GM19397 (cell line): ENCODE measurements at regions not wholly inside any gene's neighbourhood (a gene's known extent, or its start where the extent isn't known, plus 50 kb on each side); places are given as distances from the start of the nearest gene placed in this dataset.
"Not testable (repeated sequence)": the region's sequence is repeated elsewhere in the genome, so short reads cannot be mapped to it uniquely, and the experiment has no call there.

Source experiments
- ATAC-seq: cut with Tn5 transposase; IDR thresholded peaks from one replicate; pipeline ENCODE4 v1.9.1; 2021; ENCODE audit warnings: mild to moderate bottlenecking, moderate library complexity; ENCODE audit not compliant: unreplicated experiment

GRCh38 chr12:25855716-25856115 lies 102.8 kb upstream of the RASSF8 start:
- ATAC-seq, result no peak

DNA sequence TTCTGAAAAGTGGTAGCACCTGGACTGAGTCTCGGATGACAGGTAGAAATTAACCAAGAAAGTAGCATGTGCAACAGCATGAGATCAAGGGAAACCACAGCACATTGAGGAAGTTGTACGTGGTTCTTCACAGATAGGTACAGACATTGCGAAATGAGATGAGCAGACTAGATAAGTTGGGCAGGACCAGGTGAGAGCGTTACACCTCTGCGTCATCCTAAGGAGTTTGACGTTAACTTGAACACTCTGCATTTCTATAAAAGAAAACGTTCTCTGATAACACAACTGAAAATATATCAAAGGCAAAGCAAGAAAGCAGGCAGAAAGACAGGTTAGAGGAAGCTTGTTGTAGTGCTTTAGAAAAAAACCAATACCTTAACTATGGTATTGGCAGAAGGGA lies 98.5 kb upstream of the RASSF8 start:
- no peak for ATAC-seq

GRCh38 chr12:25861226-25861625 lies 97.3 kb upstream of the RASSF8 start:
- no peak for ATAC-seq

- no peak for ATAC-seq
Observed at GRCh38 chr12:25864306-25865276, 93.9 kb upstream of the RASSF8 start.

DNA sequence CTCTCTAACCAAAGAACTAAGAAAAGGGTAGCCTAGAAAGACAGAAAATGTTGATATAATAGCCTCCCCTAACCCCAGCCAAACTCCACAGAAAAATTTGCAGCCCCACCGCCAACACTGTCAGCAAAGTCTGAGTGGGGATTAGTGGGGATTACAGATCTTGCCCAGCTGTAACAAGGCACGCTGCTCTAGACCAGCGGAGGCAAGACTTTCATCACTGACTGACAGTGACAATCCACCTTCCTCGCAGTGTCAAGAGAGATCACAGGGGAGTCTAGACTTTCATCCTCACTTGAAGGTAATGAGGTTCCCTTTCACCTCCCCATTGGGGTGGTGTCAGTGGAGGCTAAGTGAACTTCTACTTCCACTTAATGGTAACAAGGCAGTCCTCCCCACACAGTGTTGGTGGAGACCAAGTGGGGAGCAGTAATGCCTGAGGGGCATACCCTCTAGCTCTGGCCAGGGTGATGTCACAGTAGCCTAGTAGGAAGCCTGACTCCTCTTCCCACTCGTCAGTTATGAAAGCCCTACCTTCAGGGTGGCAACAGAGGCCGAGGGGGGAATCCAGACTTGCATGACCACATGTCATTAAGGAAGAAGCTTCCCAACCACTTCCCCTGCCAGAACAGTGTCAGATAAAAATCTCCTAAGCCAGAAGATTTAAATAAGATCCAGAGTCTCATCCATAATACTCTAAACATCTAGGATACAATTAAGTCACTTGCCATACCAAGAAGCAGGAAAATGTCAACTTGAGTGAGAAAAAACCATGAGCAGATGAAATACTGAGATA lies 91.7 kb upstream of the RASSF8 start:
- ATAC-seq, result no peak

DNA sequence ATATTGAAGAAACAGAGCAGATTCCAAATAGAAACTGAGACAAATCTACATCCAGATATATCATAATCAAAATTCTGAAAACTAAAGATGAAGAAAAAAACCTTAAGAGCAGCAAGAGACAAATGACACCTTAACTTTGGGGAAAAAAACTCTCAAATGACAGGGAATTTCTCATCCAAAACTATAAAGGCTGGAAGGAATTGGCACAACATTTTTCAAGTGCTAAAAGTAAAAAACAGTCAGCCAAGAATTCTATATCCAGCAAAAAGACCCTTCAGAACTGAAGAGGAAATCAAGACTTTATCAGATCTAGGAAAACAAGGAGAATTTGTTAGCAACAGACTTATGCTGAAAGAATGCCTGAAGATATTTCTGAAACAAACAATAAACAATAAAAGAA lies 90.3 kb upstream of the RASSF8 start:
- ATAC-seq, result no peak

DNA sequence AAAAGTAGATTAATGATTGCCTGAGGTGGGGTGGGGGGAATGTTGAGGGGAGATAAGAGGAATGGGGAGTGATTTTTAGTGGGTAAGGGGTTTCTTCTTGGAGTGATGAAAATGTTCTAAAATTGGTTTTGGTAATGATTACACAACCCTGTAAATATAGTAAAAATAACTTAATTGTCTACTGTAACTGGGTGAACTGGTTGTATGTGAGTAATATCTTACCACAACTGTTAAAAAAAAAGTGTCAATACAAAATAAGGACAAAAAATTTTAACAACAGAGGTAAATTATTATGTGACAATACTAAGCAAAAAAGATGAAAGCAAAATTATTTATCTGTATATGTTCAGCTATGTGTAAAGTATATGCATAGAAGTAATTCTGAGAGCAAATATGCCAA lies 86.3 kb upstream of the RASSF8 start:
- ATAC-seq, result no peak

DNA sequence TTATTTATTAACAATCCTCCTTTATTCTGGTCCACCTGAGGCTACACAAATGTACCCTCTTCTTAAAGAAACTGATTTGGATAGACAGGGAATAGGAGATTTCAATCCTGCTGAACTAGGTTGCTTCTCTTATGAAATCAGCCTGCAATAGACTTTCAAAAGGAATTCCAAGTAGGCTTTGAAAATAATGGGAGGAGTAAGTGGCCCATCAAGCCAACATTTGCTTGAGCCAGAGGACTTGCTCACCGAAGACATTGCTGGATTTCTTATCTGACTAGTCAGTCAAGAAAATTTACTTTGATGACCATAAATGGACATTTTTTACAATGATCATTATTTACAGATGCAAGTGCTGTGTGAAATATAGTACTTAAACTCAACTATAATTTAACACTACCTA lies 82.8 kb upstream of the RASSF8 start:
- ATAC-seq, result no peak

DNA sequence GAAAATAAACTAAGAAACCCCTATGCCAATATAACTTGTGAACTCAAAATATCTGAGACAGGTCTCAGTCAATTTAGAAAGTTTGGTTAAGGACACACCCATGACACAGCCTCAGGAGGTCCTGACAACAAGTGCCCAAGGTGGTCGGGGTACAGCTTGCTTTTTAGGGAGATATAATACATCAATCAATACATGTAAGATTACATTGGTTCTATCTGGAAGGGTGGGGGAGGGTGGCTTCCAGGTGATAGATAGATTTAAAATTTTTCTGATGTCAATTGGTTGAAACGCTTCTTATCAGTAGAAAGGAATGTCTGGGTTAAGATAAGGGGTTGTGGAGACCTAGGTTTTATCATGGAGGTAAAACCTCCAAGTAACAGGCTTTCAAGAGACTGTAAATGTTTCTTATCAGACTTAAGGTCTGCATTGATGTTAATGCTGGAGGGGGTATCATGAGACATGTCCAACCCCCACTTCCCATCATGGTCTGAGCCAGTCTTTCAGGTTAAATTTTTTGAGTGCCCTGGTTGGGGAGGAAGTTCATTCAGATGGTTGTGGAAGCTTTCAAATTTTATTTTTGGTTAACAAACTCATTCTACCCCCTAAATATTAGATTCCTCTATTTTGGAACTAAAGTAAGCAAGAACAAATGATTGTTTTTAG lies 82.0 kb upstream of the RASSF8 start:
- ATAC-seq, result no peak

- no peak for ATAC-seq
Observed at GRCh38 chr12:25877446-25877845, 81.0 kb upstream of the RASSF8 start.

DNA sequence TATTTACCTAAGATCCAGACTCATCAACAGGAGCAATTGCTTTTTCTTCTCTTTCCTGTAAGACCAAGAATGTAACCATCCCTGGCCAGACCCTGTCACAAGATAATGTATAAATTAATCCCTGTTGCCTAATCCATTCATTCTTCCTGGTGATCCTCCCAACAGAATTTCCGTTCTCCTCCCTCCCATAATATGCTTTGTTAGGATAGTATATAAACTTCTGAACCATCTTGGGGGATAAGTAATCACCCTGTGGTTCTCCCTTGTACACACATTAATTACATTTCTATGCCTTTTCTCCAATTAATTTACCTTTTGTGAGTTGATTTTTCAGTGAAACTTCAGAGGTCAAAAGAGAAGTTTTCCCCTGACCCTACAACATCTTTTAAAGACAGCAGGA lies 76.2 kb upstream of the RASSF8 start:
- ATAC-seq, result no peak

DNA sequence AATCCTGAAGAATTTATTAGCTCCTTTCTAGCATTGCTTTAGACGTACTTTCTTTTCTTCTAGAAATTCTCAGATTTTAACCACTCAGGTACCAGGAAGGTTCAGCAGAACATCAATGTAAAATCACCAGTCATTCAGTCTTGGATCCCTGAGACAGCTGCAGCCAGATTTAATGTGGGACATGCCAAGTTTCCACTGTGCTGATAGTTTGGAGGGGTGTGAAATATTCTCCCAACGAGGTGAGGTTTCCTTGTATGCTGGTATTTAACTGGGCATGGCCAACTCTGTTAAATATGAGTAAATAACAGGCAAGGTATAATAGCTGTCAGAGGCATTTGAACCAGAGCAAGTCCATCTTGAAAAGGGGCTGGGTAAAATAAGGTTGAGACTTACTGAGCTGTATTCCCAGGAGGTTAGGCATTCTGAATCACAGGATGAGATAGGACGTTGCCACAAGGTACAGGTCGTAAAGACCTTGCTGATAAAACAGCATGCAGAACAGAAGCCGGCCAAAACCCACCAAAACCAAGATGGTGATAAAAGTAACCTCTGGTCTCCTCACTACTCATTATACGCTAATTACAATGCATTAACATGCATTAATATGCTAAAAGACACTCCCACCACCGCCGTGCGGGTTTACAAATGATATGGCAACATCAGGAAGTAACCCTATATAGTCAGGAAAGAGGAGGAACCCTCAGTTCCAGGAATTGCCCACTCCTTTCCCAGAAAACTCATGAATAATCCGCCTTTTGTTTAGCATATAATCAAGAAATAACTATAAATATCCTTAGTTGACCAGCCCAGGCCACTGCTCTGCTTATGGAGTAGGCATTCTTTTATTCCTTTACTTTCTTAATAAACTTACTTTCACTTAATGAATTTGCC lies 75.2 kb upstream of the RASSF8 start:
- no peak for ATAC-seq

DNA sequence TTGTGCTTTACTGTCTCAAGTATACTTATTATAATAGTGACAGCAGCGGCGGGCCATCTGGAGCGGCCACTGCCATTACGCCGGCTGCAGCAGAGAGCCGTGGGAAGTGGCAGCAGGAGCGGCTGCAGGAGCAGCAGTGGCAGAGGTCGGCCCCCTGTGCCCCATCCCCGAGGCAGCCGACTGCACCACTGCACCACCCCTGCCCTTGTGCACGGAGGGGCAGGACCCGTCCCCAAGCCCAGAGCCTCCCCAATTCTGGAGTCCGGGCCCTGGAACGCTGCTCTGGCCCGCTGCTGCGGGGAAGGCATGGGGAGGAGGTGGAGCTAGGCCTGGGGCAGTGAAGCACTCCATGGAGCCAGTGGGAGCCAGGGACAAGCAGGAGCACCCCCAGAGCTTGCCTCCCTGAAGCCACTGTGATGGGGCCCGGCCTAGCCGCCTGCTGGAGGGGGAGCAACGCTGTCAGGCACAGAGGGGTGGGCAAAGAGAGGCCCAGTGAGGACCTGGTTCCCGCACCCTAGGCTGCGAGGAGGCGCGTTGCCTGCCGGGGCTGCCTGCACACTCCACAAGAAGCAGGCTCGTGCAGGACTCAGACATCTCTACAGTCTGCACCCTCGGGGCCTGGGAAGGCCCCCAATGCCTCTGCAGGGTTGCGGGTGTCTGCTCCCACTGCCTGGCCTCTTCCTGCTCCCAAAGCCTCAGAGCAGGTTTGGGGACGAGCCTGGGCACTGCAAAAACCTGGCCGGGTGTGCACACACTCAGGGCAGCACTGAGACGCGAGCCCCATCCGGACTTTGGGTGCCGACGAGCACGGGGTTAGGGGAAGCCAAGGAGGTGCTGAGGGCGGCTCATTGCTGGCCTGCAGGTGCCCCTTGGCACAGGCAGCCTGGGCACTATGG lies 74.2 kb upstream of the RASSF8 start:
- no peak for ATAC-seq

DNA sequence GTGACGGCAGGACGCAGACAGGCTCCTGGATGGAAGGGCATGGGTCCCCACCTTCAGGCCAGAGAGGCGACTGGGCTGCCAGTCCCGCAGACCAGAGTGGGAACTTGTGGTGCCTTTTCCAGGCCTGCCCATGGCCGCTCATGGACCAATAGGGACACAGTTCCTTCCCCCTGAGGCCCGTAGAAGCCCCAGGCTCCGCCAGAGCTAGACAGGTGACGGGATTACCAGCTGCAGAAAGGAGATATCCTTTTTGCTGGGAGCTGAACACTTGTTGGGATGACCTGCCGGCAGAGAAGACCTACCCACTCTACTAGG lies 73.6 kb upstream of the RASSF8 start:
- ATAC-seq, result no peak

- no peak for ATAC-seq
Observed at GRCh38 chr12:25886396-25886795, 72.1 kb upstream of the RASSF8 start.

DNA sequence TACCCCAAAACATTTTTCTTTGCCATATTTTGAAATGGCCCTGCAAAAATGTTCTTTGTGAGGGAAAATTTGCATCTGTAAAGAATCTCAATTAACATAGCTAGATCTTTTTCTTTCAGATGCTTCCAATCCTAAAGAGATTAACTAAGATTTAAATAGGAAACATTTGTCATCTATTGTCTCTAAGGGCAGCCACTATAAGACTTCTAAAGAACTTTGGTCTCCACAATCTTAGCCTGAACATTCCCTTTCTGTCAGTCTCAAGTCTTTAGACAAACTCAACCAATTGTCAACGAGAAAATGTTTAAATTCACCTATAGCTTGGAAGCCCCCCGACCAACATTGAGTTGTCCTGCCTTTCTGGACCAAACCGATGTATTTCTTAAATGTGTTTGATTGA lies 71.1 kb upstream of the RASSF8 start:
- no peak for ATAC-seq

DNA sequence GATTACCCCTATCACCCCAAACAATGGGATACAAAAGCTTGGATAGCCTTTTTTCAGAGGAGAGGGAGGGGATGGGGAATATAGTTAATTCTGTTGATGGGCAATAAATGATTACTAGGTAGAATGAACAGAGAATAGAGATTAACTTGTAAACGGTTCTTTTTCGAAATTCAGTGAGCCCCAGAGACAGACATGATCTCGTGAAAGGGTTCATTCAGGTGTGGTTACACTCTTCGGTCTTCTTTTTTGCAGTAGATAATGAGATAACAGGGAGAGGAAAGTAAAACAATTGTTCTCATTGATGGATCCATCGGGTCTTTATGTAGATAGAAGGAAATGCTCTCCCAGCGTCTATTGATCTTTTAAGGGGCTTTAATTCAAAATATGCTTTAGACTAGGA lies 69.3 kb upstream of the RASSF8 start:
- ATAC-seq, result no peak

DNA sequence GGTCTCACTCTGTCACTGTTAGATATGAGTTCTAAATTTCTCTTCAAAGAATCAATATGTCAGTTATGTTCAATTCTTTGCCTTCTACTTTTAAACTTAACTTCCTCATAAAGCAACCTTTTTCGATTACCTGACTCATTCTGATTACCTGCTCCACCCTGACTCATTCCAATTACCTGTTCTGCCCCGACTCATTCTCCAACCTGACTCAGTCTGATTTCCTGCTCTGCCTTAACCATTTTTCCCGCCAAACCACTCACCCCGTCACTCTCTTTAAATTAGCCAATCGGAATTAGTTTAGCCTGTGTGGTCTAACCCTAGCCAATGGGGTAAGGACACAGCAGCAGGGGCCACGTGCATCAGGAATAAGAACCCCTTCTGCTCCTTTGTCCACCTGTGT lies 67.4 kb upstream of the RASSF8 start:
- not testable (repeated sequence) for ATAC-seq

GRCh38 chr12:25894759-25895158 lies 63.7 kb upstream of the RASSF8 start:
- ATAC-seq, result no peak

- ATAC-seq, result no peak
Observed at GRCh38 chr12:25896981-25897380, 61.5 kb upstream of the RASSF8 start.
